OCI-LY7 (cell line): ENCODE measurements at regions not wholly inside any gene's neighbourhood (a gene's known extent, or its start where the extent isn't known, plus 50 kb on each side); places are given as distances from the start of the nearest gene placed in this dataset.

Experiments used
- CTCF ChIP-seq: fragments of 200-600 bp; sonication (generic); conservative IDR thresholded peaks from 2 replicates; pipeline ENCODE4 v1.5.1; 2014; ENCODE audit warnings: mild to moderate bottlenecking, antibody characterized with exemption, low read length, moderate library complexity, mixed read lengths
- EZH2phosphoT487 ChIP-seq: fragments of 200-600 bp; sonication (generic); IDR thresholded peaks from 2 replicates; pipeline ENCODE4 v1.6.1; 2018; ENCODE audit warnings: low read depth, borderline replicate concordance, mild to moderate bottlenecking, mixed run types, antibody characterized with exemption, low read length, moderate library complexity, mixed read lengths

- no peak for TF ChIP-seq CTCF
- TF ChIP-seq EZH2phosphoT487 = no peak
These were observed 103.7 kb upstream of the RFX3 start for GRCh38 chr9:3629495-3629894.
